ENCODE measurements at regions not wholly inside any gene's neighbourhood (a gene's known extent, or its start where the extent isn't known, plus 50 kb on each side); places are given as distances from the start of the nearest gene placed in this dataset.

- Histone ChIP-seq H3K36me3 (replicated peaks; ENCODE audit: low read depth, low read length) (no peaks in the 10 kb centered on the region), H3K79me2 (ENCODE audit: low read length) (no peaks in the 10 kb centered on the region), H2AFZ (ENCODE audit: low read depth, low read length) (no peak overlapping the region), H3K9me3 (ENCODE audit: insufficient read depth, low read length) (no peaks in the 10 kb centered on the region), H3K27me3 (ENCODE audit: low read depth, low read length) (no peaks in the 10 kb centered on the region), H3K4me2 (ENCODE audit: low read length) (no peak overlapping the region), H3K4me1 (ENCODE audit: low read length) (peaks cover 6% of the 10 kb centered on the region; the same call in 1 of the 2 replicates), H4K20me1 (ENCODE audit: insufficient read depth, low read length) (no peaks in the 10 kb centered on the region), H3K9ac (ENCODE audit: low read length) (no peak overlapping the region), H3K27ac (ENCODE audit: low read length) (no peak overlapping the region), H3K4me3 (ENCODE audit: low read length) (no peak overlapping the region)
- TF ChIP-seq CTCF (IDR thresholded peaks at IDR 0.05; ENCODE audit: low read depth, low read length) = no peak
- TF ChIP-seq EZH2phosphoT487 (IDR thresholded peaks at IDR 0.05; ENCODE audit: low read depth) = no peak
Observed at GRCh38 chr5:130268489-130268888, 364.2 kb downstream of the CHSY3 start.

- no peak overlapping the region for H3K9ac ChIP-seq (ENCODE audit: low read length)
- H3K4me3 ChIP-seq (ENCODE audit: low read length) = no peak overlapping the region
- TF ChIP-seq EZH2phosphoT487 (IDR thresholded peaks at IDR 0.05; ENCODE audit: low read depth) (no peak), CTCF (IDR thresholded peaks at IDR 0.05; ENCODE audit: low read depth, low read length) (no peak)
- H3K9me3 ChIP-seq (ENCODE audit: insufficient read depth, low read length) = no peaks in the 10 kb centered on the region
- H4K20me1 ChIP-seq (ENCODE audit: insufficient read depth, low read length) = no peaks in the 10 kb centered on the region
- no peaks in the 10 kb centered on the region for H3K79me2 ChIP-seq (ENCODE audit: low read length)
- no peak overlapping the region for H3K4me2 ChIP-seq (ENCODE audit: low read length)
- no peaks in the 10 kb centered on the region for H3K36me3 ChIP-seq (replicated peaks; ENCODE audit: low read depth, low read length)
- no peak overlapping the region for H2AFZ ChIP-seq (ENCODE audit: low read depth, low read length)
- peaks cover 6% of the 10 kb centered on the region; the same call in 1 of the 2 replicates for H3K4me1 ChIP-seq (ENCODE audit: low read length)
- no peak overlapping the region for H3K27ac ChIP-seq (ENCODE audit: low read length)
- H3K27me3 ChIP-seq (ENCODE audit: low read depth, low read length) = no peaks in the 10 kb centered on the region
Observed at GRCh38 chr5:130267926-130268325, 363.7 kb downstream of the CHSY3 start.

GRCh38 chr5:130260481-130260880 is 356.2 kb downstream of the CHSY3 start:
- no peaks in the 10 kb centered on the region for H3K9me3 ChIP-seq (ENCODE audit: insufficient read depth, low read length)

GRCh38 chr5:130251931-130252330 is 347.7 kb downstream of the CHSY3 start:
- H4K20me1 ChIP-seq (ENCODE audit: insufficient read depth, low read length) = no peaks in the 10 kb centered on the region
- no peak overlapping the region for H3K27ac ChIP-seq (ENCODE audit: low read length)
- H3K9me3 ChIP-seq (ENCODE audit: insufficient read depth, low read length) = no peaks in the 10 kb centered on the region
- H3K9ac ChIP-seq (ENCODE audit: low read length) = no peak overlapping the region
- H2AFZ ChIP-seq (ENCODE audit: low read depth, low read length) = no peak overlapping the region
- no peaks in the 10 kb centered on the region for H3K79me2 ChIP-seq (ENCODE audit: low read length)
- no peaks in the 10 kb centered on the region for H3K36me3 ChIP-seq (replicated peaks; ENCODE audit: low read depth, low read length)
- no peak overlapping the region for H3K4me2 ChIP-seq (ENCODE audit: low read length)
- H3K4me1 ChIP-seq (ENCODE audit: low read length) = no peaks in the 10 kb centered on the region
- TF ChIP-seq CTCF (IDR thresholded peaks at IDR 0.05; ENCODE audit: low read depth, low read length) (no peak), EZH2phosphoT487 (IDR thresholded peaks at IDR 0.05; ENCODE audit: low read depth) (no peak)
- no peaks in the 10 kb centered on the region for H3K27me3 ChIP-seq (ENCODE audit: low read depth, low read length)
- no peak overlapping the region for H3K4me3 ChIP-seq (ENCODE audit: low read length)

More at GRCh38 chr5:130260481-130260880, 356.2 kb downstream of the CHSY3 start:
- H3K9ac ChIP-seq (ENCODE audit: low read length) = no peak overlapping the region
- no peaks in the 10 kb centered on the region for H4K20me1 ChIP-seq (ENCODE audit: insufficient read depth, low read length)
- no peaks in the 10 kb centered on the region for H3K27me3 ChIP-seq (ENCODE audit: low read depth, low read length)
- H3K36me3 ChIP-seq (replicated peaks; ENCODE audit: low read depth, low read length) = no peaks in the 10 kb centered on the region
- TF ChIP-seq CTCF (IDR thresholded peaks at IDR 0.05; ENCODE audit: low read depth, low read length) (no peak), EZH2phosphoT487 (IDR thresholded peaks at IDR 0.05; ENCODE audit: low read depth) (no peak)
- no peak overlapping the region for H3K27ac ChIP-seq (ENCODE audit: low read length)
- H3K4me1 ChIP-seq (ENCODE audit: low read length) = no peaks in the 10 kb centered on the region
- no peak overlapping the region for H2AFZ ChIP-seq (ENCODE audit: low read depth, low read length)
- H3K79me2 ChIP-seq (ENCODE audit: low read length) = no peaks in the 10 kb centered on the region
- H3K4me3 ChIP-seq (ENCODE audit: low read length) = no peak overlapping the region
- no peak overlapping the region for H3K4me2 ChIP-seq (ENCODE audit: low read length)
